ENCODE measurements at regions not wholly inside any gene's neighbourhood (a gene's known extent, or its start where the extent isn't known, plus 50 kb on each side); places are given as distances from the start of the nearest gene placed in this dataset.

DNA sequence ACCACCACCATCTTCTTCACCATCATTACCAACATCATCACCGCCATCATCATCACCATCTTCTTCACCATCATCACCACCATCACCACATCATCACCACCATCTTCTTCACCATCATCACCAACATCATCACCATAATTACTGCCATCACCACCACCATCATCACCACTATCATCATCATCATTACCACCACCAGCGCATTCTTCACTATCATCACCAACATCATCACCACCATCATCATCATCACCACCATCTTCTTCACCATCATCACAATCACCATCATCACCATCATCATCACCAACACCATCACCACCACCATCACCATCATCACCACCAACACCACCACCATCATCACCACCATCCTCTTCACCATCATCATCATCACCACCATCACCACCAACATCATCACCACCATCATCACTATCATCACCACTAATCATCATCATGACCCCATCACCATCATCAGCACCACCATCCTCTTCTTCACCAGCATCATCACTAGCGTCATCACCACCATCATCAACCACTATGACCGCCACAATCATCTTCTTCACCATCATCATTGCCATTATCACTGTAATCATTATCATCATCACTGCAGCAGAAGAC, 303.8 kb downstream of the CTTN start:
- ATAC-seq (no peak), DNase-seq (no peak)
- Histone ChIP-seq H3K4me3 (ENCODE audit: low read length) (no peak overlapping the region), H3K4me1 (ENCODE audit: control insufficient read depth in 2 of 2, insufficient read depth in 2 of 2, low read length in 2 of 2) (no peaks in the 10 kb centered on the region), H3K27ac (ENCODE audit: low read depth, low read length) (no peak overlapping the region), H3K36me3 (ENCODE audit: control insufficient read depth in 2 of 3, insufficient read depth in 3 of 3, low read length in 3 of 3) (no peaks in the 10 kb centered on the region), H3K9me3 (ENCODE audit: control insufficient read depth in 2 of 3, low read length in 3 of 3) (no peaks in the 10 kb centered on the region), H3K27me3 (ENCODE audit: control insufficient read depth in 2 of 2, insufficient read depth in 2 of 2, low read length in 2 of 2) (no peaks in the 10 kb centered on the region)
- Mint-ChIP-seq H3K27me3 (peaks cover 0 to 11% (median 0%) of the 10 kb centered on the region in 5 donors), H3K27ac (no peak overlapping the region), H3K9me3 (peaks cover 0 to 2% (median 0%) of the 10 kb centered on the region in 11 donors), H3K4me3 (no peak overlapping the region), H3K36me3 (peaks cover 0 to 4% (median 0%) of the 10 kb centered on the region in 5 donors), H3K4me1 (peaks cover 0 to 5% (median 0%) of the 10 kb centered on the region in 7 donors)
- intact Hi-C loops (cut with micrococcal nuclease): no loop called here
- ChIA-PET POLR2A (no interaction called here), CTCF (no interaction called here)

DNA sequence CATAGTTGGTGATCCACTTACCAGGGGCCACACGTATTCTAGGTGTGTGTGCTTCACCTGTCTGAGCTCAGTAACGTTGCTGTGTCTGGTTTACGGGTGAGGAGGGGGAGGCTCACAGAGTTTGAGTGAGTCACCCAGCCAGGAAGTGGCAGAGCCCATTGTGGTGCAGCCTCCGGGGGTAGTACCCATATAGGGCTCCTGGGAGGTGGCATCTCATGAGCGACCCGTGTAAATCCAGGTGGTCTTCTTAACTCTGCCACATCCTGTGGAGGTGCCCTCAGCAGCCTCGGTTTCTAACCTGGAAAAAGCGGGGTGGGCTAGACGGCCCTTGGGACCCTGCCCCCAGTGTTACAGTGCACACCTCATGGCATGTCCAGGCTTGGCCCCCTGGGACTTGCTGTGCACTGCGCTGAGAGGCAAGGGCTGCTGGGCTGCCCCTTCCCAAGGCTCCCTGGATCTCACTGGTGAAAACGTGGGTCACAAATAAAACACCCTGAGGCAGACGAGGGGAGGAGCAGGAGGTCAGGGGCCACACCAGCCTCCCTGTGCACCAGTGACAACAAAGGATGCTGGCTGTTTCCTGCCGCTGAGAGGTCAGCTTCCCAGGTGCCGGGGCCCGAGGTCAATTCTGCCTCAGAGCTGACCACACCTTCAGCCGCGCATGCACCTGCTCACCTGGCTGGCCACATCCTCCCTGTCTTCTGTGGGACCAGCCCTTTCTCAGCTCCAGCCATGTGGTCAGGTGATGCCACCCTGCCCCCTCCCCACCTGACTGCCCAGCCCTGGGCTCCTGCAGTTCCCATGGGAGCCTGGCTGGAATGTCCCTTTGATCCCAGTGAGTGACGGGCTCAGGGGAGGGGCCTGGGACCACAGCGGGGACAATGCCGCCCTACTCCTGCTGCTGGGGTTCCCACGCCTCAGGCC, 305.1 kb downstream of the CTTN start:
- H3K27ac ChIP-seq (ENCODE audit: low read depth, low read length): no peak overlapping the region
- no peaks in the 10 kb centered on the region for H3K36me3 ChIP-seq (ENCODE audit: control insufficient read depth in 2 of 3, insufficient read depth in 3 of 3, low read length in 3 of 3)
- no peak for ATAC-seq
- no peaks in the 10 kb centered on the region for H3K4me1 ChIP-seq (ENCODE audit: control insufficient read depth in 2 of 2, insufficient read depth in 2 of 2, low read length in 2 of 2)
- H3K27me3 ChIP-seq (ENCODE audit: control insufficient read depth in 2 of 2, insufficient read depth in 2 of 2, low read length in 2 of 2): no peaks in the 10 kb centered on the region
- no peaks in the 10 kb centered on the region for H3K9me3 ChIP-seq (ENCODE audit: control insufficient read depth in 2 of 3, low read length in 3 of 3)
- no peak overlapping the region for H3K27ac Mint-ChIP-seq
- POLR2A ChIA-PET: no interaction called here
- CTCF ChIA-PET: no interaction called here
- H3K9me3 Mint-ChIP-seq: peaks cover 0 to 2% (median 0%) of the 10 kb centered on the region in 11 donors
- H3K36me3 Mint-ChIP-seq: peaks cover 0 to 4% (median 0%) of the 10 kb centered on the region in 5 donors
- H3K27me3 Mint-ChIP-seq: peaks cover 0 to 11% (median 0%) of the 10 kb centered on the region in 5 donors
- intact Hi-C loops (cut with micrococcal nuclease): no loop called here
- H3K4me3 ChIP-seq (ENCODE audit: low read length): no peak overlapping the region
- H3K4me1 Mint-ChIP-seq: peaks cover 0 to 5% (median 0%) of the 10 kb centered on the region in 7 donors
- no peak overlapping the region for H3K4me3 Mint-ChIP-seq
- no peak for DNase-seq

DNA sequence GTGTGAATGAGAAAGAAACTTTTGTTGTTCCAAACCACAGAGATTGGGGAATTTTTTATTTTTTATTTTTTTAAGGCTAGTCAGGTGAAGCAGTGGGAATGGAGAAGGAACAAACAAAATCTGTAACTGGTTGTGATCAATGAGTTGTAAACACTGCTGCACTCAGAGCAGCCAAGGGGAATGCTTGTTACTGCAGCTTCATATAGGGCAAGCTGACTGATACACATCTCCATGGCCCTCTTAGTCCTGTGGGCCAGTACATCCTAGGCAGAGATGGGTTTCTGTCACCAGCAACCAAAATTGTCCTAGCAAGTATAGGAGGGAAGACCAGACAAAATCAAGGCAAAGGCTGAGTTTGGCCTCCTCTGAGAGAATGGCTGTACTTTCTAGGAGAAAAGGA, 306.8 kb downstream of the CTTN start:
- ATAC-seq (no peak), DNase-seq (no peak)
- Mint-ChIP-seq H3K4me3 (no peak overlapping the region), H3K36me3 (peaks cover 0 to 4% (median 0%) of the 10 kb centered on the region in 5 donors), H3K27me3 (peaks cover 0 to 18% (median 0%) of the 10 kb centered on the region in 5 donors), H3K9me3 (peaks cover 0 to 2% (median 0%) of the 10 kb centered on the region in 11 donors), H3K27ac (no peak overlapping the region), H3K4me1 (no peaks in the 10 kb centered on the region)
- H3K4me1 ChIP-seq (ENCODE audit: control insufficient read depth in 2 of 2, insufficient read depth in 2 of 2, low read length in 2 of 2): no peaks in the 10 kb centered on the region
- ChIA-PET CTCF (interaction anchor here (0.5 kb wide), 1 partner anchor 1027 kb away, joined by 3 read pairs; no protein-coding TSS in a partner anchor), POLR2A (no interaction called here)
- no peaks in the 10 kb centered on the region for H3K9me3 ChIP-seq (ENCODE audit: control insufficient read depth in 2 of 3, low read length in 3 of 3)
- H3K4me3 ChIP-seq (ENCODE audit: low read length): no peak overlapping the region
- no peaks in the 10 kb centered on the region for H3K27me3 ChIP-seq (ENCODE audit: control insufficient read depth in 2 of 2, insufficient read depth in 2 of 2, low read length in 2 of 2)
- no peak overlapping the region for H3K27ac ChIP-seq (ENCODE audit: low read depth, low read length)
- no peaks in the 10 kb centered on the region for H3K36me3 ChIP-seq (ENCODE audit: control insufficient read depth in 2 of 3, insufficient read depth in 3 of 3, low read length in 3 of 3)
- intact Hi-C loops (cut with micrococcal nuclease): no loop called here

DNA sequence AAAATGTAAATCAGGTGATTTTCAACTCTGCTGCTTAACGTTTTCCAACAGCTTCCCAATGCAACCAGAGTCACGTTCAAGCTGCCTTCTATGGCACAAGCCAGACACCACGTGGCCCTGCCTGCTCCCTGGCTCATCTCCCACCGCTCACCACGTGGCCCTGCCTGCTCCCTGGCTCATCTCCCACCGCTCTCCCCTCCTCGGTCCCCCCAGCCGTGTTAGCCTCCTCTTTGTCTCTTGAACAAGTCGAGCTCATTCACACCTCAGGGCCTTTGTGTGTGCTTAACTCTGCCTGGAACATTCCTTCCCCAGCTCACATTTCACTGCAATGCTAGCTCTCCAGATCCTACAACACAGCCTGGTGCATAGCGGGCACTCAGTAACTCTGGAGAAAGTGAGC, 307.6 kb downstream of the CTTN start:
- no peaks in the 10 kb centered on the region for H3K27me3 ChIP-seq (ENCODE audit: control insufficient read depth in 2 of 2, insufficient read depth in 2 of 2, low read length in 2 of 2)
- Mint-ChIP-seq H3K9me3 (peaks cover 0 to 2% (median 0%) of the 10 kb centered on the region in 11 donors), H3K4me1 (peaks cover 0 to 4% (median 0%) of the 10 kb centered on the region in 7 donors), H3K27me3 (peaks cover 0 to 14% (median 5%) of the 10 kb centered on the region in 5 donors), H3K4me3 (no peak overlapping the region), H3K27ac (no peak overlapping the region), H3K36me3 (peaks cover 0 to 4% (median 0%) of the 10 kb centered on the region in 5 donors)
- H3K9me3 ChIP-seq (ENCODE audit: control insufficient read depth in 2 of 3, low read length in 3 of 3): no peaks in the 10 kb centered on the region
- H3K4me1 ChIP-seq (ENCODE audit: control insufficient read depth in 2 of 2, insufficient read depth in 2 of 2, low read length in 2 of 2): no peaks in the 10 kb centered on the region
- H3K4me3 ChIP-seq (ENCODE audit: low read length): no peak overlapping the region
- no peak overlapping the region for H3K27ac ChIP-seq (ENCODE audit: low read depth, low read length)
- DNase-seq: no peak
- intact Hi-C loops (cut with micrococcal nuclease): no loop called here
- no peaks in the 10 kb centered on the region for H3K36me3 ChIP-seq (ENCODE audit: control insufficient read depth in 2 of 3, insufficient read depth in 3 of 3, low read length in 3 of 3)
- ChIA-PET CTCF (no interaction called here), POLR2A (no interaction called here)
- ATAC-seq: no peak

DNA sequence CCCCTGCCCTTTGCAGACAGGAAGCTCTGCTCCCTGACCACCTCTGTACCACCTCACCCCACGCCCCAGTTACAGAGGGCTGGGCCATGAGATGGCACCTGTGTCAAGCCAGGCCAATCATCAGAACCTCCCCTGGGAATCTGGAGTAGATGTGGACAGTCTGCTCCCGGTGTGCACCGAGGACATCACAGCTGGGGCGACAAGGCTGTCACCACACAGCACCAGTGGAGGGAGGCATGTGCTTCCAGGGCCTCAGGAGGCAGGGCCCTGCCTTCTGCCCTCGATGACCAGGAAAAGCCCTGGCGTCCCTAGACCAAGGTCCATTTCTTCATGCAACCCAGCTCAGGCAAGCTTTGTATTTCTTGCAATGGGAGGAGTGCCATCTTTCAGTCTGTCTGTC, 309.5 kb downstream of the CTTN start:
- H3K4me3 Mint-ChIP-seq: no peak overlapping the region
- Histone ChIP-seq H3K4me1 (ENCODE audit: control insufficient read depth in 2 of 2, insufficient read depth in 2 of 2, low read length in 2 of 2) (no peaks in the 10 kb centered on the region), H3K27me3 (ENCODE audit: control insufficient read depth in 2 of 2, insufficient read depth in 2 of 2, low read length in 2 of 2) (no peaks in the 10 kb centered on the region), H3K4me3 (ENCODE audit: low read length) (no peak overlapping the region), H3K27ac (ENCODE audit: low read depth, low read length) (no peak overlapping the region), H3K36me3 (ENCODE audit: control insufficient read depth in 2 of 3, insufficient read depth in 3 of 3, low read length in 3 of 3) (no peaks in the 10 kb centered on the region), H3K9me3 (ENCODE audit: control insufficient read depth in 2 of 3, low read length in 3 of 3) (no peaks in the 10 kb centered on the region)
- H3K36me3 Mint-ChIP-seq: peaks cover 0 to 4% (median 0%) of the 10 kb centered on the region in 5 donors
- ATAC-seq: no peak
- ChIA-PET POLR2A (no interaction called here), CTCF (no interaction called here)
- intact Hi-C loops (cut with micrococcal nuclease): no loop called here
- H3K9me3 Mint-ChIP-seq: peaks cover 0 to 2% (median 0%) of the 10 kb centered on the region in 11 donors
- peaks cover 0 to 29% (median 12%) of the 10 kb centered on the region in 5 donors for H3K27me3 Mint-ChIP-seq
- no peak overlapping the region for H3K27ac Mint-ChIP-seq
- DNase-seq: no peak
- H3K4me1 Mint-ChIP-seq: peaks cover 0 to 4% (median 0%) of the 10 kb centered on the region in 7 donors

DNA sequence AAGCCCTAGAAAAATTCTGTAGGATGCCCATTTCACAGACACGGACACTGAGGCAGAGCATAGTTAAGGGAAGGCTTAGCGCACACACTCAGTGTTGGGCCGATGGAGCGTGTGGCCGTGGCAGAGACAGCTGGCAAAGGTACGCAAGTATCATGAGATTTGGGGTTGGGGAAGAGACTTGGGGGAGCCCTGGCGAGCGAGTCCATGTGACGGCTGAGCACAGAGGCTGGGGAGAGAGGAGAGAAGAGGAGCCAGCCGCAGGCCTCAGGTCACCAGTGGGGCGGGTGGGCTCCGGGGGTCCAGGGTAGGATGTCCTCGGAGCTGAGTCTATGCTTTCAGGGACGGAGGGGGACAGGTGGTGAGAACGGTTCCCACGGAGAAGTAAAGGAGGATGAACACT, 311.3 kb downstream of the CTTN start:
- H3K27me3 Mint-ChIP-seq: peaks cover 0 to 34% (median 18%) of the 10 kb centered on the region in 5 donors
- H3K9me3 ChIP-seq (ENCODE audit: control insufficient read depth in 2 of 3, low read length in 3 of 3): no peaks in the 10 kb centered on the region
- no peaks in the 10 kb centered on the region for H3K27me3 ChIP-seq (ENCODE audit: control insufficient read depth in 2 of 2, insufficient read depth in 2 of 2, low read length in 2 of 2)
- H3K36me3 ChIP-seq (ENCODE audit: control insufficient read depth in 2 of 3, insufficient read depth in 3 of 3, low read length in 3 of 3): no peaks in the 10 kb centered on the region
- ATAC-seq: no peak
- H3K27ac Mint-ChIP-seq: no peak overlapping the region
- no peaks in the 10 kb centered on the region for H3K36me3 Mint-ChIP-seq
- POLR2A ChIA-PET: no interaction called here
- intact Hi-C loops (cut with micrococcal nuclease): no loop called here
- no peak for DNase-seq
- no peaks in the 10 kb centered on the region for H3K4me1 ChIP-seq (ENCODE audit: control insufficient read depth in 2 of 2, insufficient read depth in 2 of 2, low read length in 2 of 2)
- CTCF ChIA-PET: interaction anchor here (0.9 kb wide), 1 partner anchor 51 kb away, joined by 3 read pairs; no protein-coding TSS in a partner anchor
- H3K4me3 ChIP-seq (ENCODE audit: low read length): no peak overlapping the region
- H3K9me3 Mint-ChIP-seq: peaks cover 0 to 2% (median 0%) of the 10 kb centered on the region in 11 donors
- H3K4me3 Mint-ChIP-seq: no peak overlapping the region
- peaks cover 0 to 4% (median 0%) of the 10 kb centered on the region in 7 donors for H3K4me1 Mint-ChIP-seq
- no peak overlapping the region for H3K27ac ChIP-seq (ENCODE audit: low read depth, low read length)
